ENCODE measurements at regions not wholly inside any gene's neighbourhood (a gene's known extent, or its start where the extent isn't known, plus 50 kb on each side); places are given as distances from the start of the nearest gene placed in this dataset.

DNA sequence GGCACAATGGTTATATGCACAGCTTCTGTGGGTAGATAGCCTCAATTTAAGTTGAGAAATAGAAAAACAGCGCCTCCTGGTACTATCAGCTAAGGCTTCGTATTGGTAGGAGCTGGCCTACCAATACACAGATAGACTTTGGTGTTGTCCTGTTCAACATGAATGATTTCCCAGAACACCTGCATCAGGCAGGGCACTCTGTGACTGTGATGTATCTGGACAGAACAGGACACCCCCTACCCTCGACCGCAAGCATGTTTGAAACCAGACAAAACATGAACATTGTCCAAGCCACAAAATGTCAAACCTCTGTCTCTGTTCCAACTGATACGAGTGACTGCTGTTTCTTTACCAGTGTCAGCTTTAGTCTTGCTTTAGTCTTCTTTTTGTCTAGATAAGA lies 144.9 kb downstream of the HAPSTR1 start:
- DNase-seq = no peak
- H3K4me1 ChIP-seq = no peaks in the 10 kb centered on the region
- no peaks in the 10 kb centered on the region for H3K36me3 ChIP-seq
- H3K27me3 ChIP-seq = no peaks in the 10 kb centered on the region
- H3K9me3 ChIP-seq = no peaks in the 10 kb centered on the region
- TF ChIP-seq POLR2A (IDR thresholded peaks at IDR 0.05) = no peak
- TF ChIP-seq, protein P1, sequence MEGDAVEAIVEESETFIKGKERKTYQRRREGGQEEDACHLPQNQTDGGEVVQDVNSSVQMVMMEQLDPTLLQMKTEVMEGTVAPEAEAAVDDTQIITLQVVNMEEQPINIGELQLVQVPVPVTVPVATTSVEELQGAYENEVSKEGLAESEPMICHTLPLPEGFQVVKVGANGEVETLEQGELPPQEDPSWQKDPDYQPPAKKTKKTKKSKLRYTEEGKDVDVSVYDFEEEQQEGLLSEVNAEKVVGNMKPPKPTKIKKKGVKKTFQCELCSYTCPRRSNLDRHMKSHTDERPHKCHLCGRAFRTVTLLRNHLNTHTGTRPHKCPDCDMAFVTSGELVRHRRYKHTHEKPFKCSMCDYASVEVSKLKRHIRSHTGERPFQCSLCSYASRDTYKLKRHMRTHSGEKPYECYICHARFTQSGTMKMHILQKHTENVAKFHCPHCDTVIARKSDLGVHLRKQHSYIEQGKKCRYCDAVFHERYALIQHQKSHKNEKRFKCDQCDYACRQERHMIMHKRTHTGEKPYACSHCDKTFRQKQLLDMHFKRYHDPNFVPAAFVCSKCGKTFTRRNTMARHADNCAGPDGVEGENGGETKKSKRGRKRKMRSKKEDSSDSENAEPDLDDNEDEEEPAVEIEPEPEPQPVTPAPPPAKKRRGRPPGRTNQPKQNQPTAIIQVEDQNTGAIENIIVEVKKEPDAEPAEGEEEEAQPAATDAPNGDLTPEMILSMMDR (IDR thresholded peaks at IDR 0.05) = no peak
- no peak overlapping the region for H3K27ac ChIP-seq
- no peak overlapping the region for H3K4me3 ChIP-seq

DNA sequence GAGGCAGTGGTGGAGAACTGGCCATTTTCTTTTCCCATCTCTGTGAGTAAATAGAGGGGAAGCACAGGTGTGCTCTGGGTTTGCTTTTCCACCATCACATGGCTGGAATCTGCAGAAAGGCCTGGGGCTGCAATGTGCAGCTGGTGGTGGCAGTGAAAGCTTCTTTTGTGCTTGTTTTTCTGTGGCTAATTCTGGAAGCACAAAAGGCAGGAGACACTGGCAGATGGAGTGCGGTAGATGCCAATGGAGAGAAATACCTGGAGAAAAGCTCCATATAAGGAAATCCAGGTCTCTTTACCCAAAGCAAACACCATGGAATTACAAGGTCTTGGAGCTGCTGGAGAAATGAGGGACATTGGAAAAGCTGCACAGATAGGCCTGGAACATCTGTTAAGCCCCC lies 146.9 kb downstream of the HAPSTR1 start:
- TF ChIP-seq, protein P1 (IDR thresholded peaks at IDR 0.05) = no peak
- TF ChIP-seq POLR2A (IDR thresholded peaks at IDR 0.05) = no peak
- no peak for DNase-seq
- H3K36me3 ChIP-seq = no peaks in the 10 kb centered on the region

GRCh38 chr16:9241177-9241576 lies 149.7 kb downstream of the HAPSTR1 start:
- H3K4me3 ChIP-seq = no peak overlapping the region
- no peak for TF ChIP-seq POLR2A (IDR thresholded peaks at IDR 0.05)
- TF ChIP-seq, protein P1 (IDR thresholded peaks at IDR 0.05) = no peak
- no peaks in the 10 kb centered on the region for H3K27me3 ChIP-seq
- H3K27ac ChIP-seq = no peak overlapping the region
- no peaks in the 10 kb centered on the region for H3K36me3 ChIP-seq
- no peak for DNase-seq
- H3K4me1 ChIP-seq = no peaks in the 10 kb centered on the region
- H3K9me3 ChIP-seq = no peaks in the 10 kb centered on the region

More for the DNA sequence above, 146.9 kb downstream of the HAPSTR1 start:
- Histone ChIP-seq H3K27ac (no peak overlapping the region), H3K27me3 (no peaks in the 10 kb centered on the region), H3K4me1 (no peaks in the 10 kb centered on the region), H3K9me3 (no peaks in the 10 kb centered on the region), H3K4me3 (no peak overlapping the region)

DNA sequence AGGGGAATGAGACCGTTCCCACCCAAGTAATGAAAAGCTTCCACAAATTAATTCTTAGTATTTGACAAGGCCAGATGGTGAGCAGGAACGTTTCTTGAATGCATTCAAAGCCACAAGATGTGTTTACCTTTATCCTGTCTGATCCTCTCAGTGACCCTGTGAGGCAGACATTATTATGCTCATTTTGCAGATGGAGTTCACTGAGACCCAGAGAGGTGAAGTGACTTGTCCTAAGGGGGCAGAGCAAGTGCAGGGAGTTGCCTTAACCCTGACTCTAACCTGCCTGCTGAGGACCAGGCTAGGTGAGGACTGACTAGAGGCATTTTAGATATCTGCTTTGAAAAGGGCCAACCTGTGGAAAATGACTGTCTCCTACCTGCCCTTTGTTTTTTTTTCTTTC lies 156.7 kb downstream of the HAPSTR1 start:
- DNase-seq = no peak
- TF ChIP-seq, protein P1 (IDR thresholded peaks at IDR 0.05) = no peak
- TF ChIP-seq POLR2A (IDR thresholded peaks at IDR 0.05) = no peak

DNA sequence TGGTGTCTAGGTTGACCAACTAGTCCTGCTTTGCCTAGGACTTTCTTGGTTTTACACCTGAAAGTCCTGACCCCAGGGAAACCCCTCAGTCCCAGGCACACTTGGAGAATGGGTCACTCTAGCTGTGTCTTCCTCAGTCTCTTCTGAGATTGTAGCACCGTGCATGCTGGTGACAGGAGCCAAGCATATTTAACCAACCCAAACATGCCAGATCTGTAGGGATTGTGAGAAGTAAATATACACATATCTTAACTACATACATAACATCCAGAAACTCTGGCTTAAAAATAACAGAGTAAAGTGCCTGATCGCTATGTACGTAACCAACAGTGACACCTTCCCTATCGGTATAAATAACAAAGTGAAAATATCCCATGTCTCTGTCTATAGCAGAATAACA lies 158.1 kb downstream of the HAPSTR1 start:
- Histone ChIP-seq H3K27ac (no peak overlapping the region), H3K9me3 (no peaks in the 10 kb centered on the region), H3K4me3 (no peak overlapping the region), H3K4me1 (no peaks in the 10 kb centered on the region), H3K27me3 (no peaks in the 10 kb centered on the region), H3K36me3 (no peaks in the 10 kb centered on the region)
- DNase-seq = no peak
- TF ChIP-seq POLR2A (IDR thresholded peaks at IDR 0.05) = no peak
- TF ChIP-seq, protein P1 (IDR thresholded peaks at IDR 0.05) = no peak

More for the DNA sequence above, 156.7 kb downstream of the HAPSTR1 start:
- Histone ChIP-seq H3K4me1 (no peaks in the 10 kb centered on the region), H3K9me3 (no peaks in the 10 kb centered on the region), H3K4me3 (no peak overlapping the region), H3K27ac (no peak overlapping the region), H3K27me3 (no peaks in the 10 kb centered on the region), H3K36me3 (no peaks in the 10 kb centered on the region)

DNA sequence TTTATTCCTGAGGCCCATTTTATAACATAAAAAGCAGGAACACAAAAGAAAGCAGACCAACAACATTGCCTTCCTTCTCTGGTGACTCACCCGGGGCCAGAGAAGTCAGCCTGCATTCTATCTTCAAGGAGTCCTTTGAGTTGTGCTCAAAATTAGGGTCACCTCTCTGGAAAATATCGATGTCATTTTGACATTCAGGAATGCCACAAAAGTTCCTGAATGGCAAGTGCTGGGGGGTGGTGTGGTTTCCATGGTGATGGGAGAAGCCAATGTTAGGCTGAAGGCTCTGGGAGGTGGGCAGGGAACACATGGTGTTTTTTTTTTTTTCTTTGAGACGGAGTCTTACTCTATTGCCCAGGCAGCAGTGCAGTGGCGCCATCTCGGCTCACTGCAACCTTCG lies 159.6 kb downstream of the HAPSTR1 start:
- no peaks in the 10 kb centered on the region for H3K27me3 ChIP-seq
- H3K36me3 ChIP-seq = no peaks in the 10 kb centered on the region
- TF ChIP-seq, protein P1 (IDR thresholded peaks at IDR 0.05) = no peak
- TF ChIP-seq POLR2A (IDR thresholded peaks at IDR 0.05) = no peak
- H3K4me1 ChIP-seq = no peaks in the 10 kb centered on the region
- no peak overlapping the region for H3K4me3 ChIP-seq
- no peaks in the 10 kb centered on the region for H3K9me3 ChIP-seq
- H3K27ac ChIP-seq = no peak overlapping the region
- no peak for DNase-seq
